Activated naive CD4-positive, alpha-beta T cell treated with anti-CD3 and anti-CD28 coated beads, Interleukin-2, amount 50 U/mL, for 24 hours (primary cell): ENCODE measurements at regions not wholly inside any gene's neighbourhood (a gene's known extent, or its start where the extent isn't known, plus 50 kb on each side); places are given as distances from the start of the nearest gene placed in this dataset.

Source experiments
- H3K27ac Mint-ChIP-seq: one replicate; pipeline ENCODE4 v1.8.0; 2021; ENCODE audit warnings: mild to moderate bottlenecking, mixed read lengths
- H3K27me3 Mint-ChIP-seq: one replicate; pipeline ENCODE4 v1.8.0; 2021; ENCODE audit warnings: mixed read lengths
- H3K36me3 Mint-ChIP-seq: one replicate; pipeline ENCODE4 v1.8.0; 2021; ENCODE audit warnings: mixed read lengths
- H3K4me1 Mint-ChIP-seq: one replicate; pipeline ENCODE4 v1.8.0; 2021; ENCODE audit warnings: mixed read lengths
- H3K4me3 Mint-ChIP-seq: one replicate; pipeline ENCODE4 v1.8.0; 2021; ENCODE audit warnings: mild to moderate bottlenecking, mixed read lengths
- H3K9me3 Mint-ChIP-seq: one replicate; pipeline ENCODE4 v1.8.0; 2021; ENCODE audit warnings: mixed read lengths

- H3K4me3 Mint-ChIP-seq, result no peak overlapping the region
- no peaks in the 10 kb centered on the region for H3K27me3 Mint-ChIP-seq
- no peaks in the 10 kb centered on the region for H3K36me3 Mint-ChIP-seq
- H3K9me3 Mint-ChIP-seq, result no peaks in the 10 kb centered on the region
- H3K27ac Mint-ChIP-seq, result no peak overlapping the region
- no peaks in the 10 kb centered on the region for H3K4me1 Mint-ChIP-seq
Measured at GRCh38 chr4:124337874-124338273, 374.7 kb downstream of the ANKRD50 start.

GRCh38 chr4:124343661-124344171 is 368.8 kb downstream of the ANKRD50 start:
- H3K4me1 Mint-ChIP-seq, result no peaks in the 10 kb centered on the region
- no peaks in the 10 kb centered on the region for H3K9me3 Mint-ChIP-seq
- H3K36me3 Mint-ChIP-seq, result no peaks in the 10 kb centered on the region
- no peak overlapping the region for H3K27ac Mint-ChIP-seq
- H3K27me3 Mint-ChIP-seq, result peaks cover 1% of the 10 kb centered on the region
- no peak overlapping the region for H3K4me3 Mint-ChIP-seq

DNA sequence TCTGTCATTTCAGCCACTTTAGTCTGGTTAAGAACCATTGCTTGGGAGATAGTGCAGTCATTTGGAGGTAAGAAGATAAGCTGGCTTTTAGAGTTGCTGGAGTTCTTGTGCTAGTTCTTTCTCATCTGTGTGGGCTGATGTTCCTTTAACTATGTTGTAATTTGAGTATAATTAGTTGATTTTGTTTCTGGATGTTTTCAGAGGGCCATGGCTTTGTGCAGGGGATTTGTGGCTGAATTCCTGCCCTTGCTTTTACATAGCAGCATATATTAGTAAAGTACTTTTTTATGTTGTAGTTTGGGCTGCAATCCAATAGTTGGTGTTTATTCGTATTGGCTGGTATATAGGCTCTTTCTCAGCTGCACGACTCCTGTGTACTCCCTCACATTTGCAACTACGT is 339.6 kb downstream of the ANKRD50 start:
- no peak overlapping the region for H3K4me3 Mint-ChIP-seq
- H3K4me1 Mint-ChIP-seq, result no peaks in the 10 kb centered on the region
- peaks cover 5% of the 10 kb centered on the region for H3K9me3 Mint-ChIP-seq
- H3K27me3 Mint-ChIP-seq, result no peaks in the 10 kb centered on the region
- no peak overlapping the region for H3K27ac Mint-ChIP-seq
- H3K36me3 Mint-ChIP-seq, result no peaks in the 10 kb centered on the region

DNA sequence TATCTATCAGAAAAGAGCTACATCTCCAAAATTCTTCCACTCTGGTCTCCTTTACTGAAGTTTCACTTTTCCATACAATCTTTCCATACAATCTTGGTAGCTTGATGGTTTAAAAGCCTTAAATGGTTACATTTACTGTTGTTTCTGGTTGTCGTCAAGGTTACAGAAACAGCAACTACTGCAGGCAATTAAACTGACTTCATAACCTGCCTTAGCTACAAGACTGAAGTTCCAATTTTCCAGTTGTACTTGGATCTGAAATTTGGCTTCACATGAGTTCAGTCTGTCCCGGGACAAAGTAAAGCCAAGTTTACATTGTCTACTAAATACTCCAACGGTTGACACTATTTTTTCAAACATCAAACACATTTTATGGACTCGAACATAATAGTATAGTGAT is 326.4 kb downstream of the ANKRD50 start:
- H3K9me3 Mint-ChIP-seq, result no peaks in the 10 kb centered on the region
- H3K27me3 Mint-ChIP-seq, result no peaks in the 10 kb centered on the region
- no peak overlapping the region for H3K27ac Mint-ChIP-seq
- no peaks in the 10 kb centered on the region for H3K4me1 Mint-ChIP-seq
- H3K36me3 Mint-ChIP-seq, result no peaks in the 10 kb centered on the region
- H3K4me3 Mint-ChIP-seq, result no peak overlapping the region

- Mint-ChIP-seq H3K9me3 (no peaks in the 10 kb centered on the region), H3K4me1 (no peaks in the 10 kb centered on the region), H3K27ac (no peak overlapping the region), H3K36me3 (no peaks in the 10 kb centered on the region), H3K4me3 (no peak overlapping the region), H3K27me3 (no peaks in the 10 kb centered on the region)
Measured at GRCh38 chr4:124386648-124387047, 325.9 kb downstream of the ANKRD50 start.

DNA sequence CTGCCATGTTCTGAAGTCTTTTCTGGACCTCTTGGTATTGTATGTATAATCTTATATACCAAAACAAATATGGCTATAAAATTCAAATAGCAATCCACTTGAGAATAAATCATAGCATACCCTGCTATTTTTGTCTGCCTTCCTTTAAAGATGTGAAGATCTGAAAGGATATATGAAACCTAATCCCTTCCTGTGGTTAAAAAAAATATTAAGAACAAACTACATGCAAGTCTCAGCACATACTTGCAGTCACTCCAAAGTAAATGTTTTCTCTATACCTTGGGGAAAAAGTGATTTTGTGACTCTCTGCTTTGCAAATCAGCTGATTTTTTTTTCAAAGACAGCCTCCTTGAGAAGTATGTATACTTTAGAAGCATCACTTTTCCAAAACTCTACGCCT is 322.9 kb downstream of the ANKRD50 start:
- Mint-ChIP-seq H3K4me1 (no peaks in the 10 kb centered on the region), H3K27ac (no peak overlapping the region), H3K36me3 (no peaks in the 10 kb centered on the region), H3K9me3 (no peaks in the 10 kb centered on the region), H3K4me3 (no peak overlapping the region), H3K27me3 (no peaks in the 10 kb centered on the region)

GRCh38 chr4:124390861-124391260 is 321.7 kb downstream of the ANKRD50 start:
- no peaks in the 10 kb centered on the region for H3K4me1 Mint-ChIP-seq
- no peak overlapping the region for H3K27ac Mint-ChIP-seq
- H3K27me3 Mint-ChIP-seq, result no peaks in the 10 kb centered on the region
- no peaks in the 10 kb centered on the region for H3K9me3 Mint-ChIP-seq
- H3K4me3 Mint-ChIP-seq, result no peak overlapping the region
- no peaks in the 10 kb centered on the region for H3K36me3 Mint-ChIP-seq

GRCh38 chr4:124396333-124396732 is 316.2 kb downstream of the ANKRD50 start:
- Mint-ChIP-seq H3K9me3 (peaks cover 5% of the 10 kb centered on the region), H3K4me1 (no peaks in the 10 kb centered on the region), H3K36me3 (no peaks in the 10 kb centered on the region), H3K4me3 (no peak overlapping the region), H3K27ac (no peak overlapping the region), H3K27me3 (no peaks in the 10 kb centered on the region)

- no peak overlapping the region for H3K4me3 Mint-ChIP-seq
- no peaks in the 10 kb centered on the region for H3K36me3 Mint-ChIP-seq
- H3K27me3 Mint-ChIP-seq, result no peaks in the 10 kb centered on the region
- no peaks in the 10 kb centered on the region for H3K4me1 Mint-ChIP-seq
- H3K9me3 Mint-ChIP-seq, result peaks cover 5% of the 10 kb centered on the region
- H3K27ac Mint-ChIP-seq, result no peak overlapping the region
Measured at GRCh38 chr4:124401606-124402005, 310.9 kb downstream of the ANKRD50 start.

DNA sequence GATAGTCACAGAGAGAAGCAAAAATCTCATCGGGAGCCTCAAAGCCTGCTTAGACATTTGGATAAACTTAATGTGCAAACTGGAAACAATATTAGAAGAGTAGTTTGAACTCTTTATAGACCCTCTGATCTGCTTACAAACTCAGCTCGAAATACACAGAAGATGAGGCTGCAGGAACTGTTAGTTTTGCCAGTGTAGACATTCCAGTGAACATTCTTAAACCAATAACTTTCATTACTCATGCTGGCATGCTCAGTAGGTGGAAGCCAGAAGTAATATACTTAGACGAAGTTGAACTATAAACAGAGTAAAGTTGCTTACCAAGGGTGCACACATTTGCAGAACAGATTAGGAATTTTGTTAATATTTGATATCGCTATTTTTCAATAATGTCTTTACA is 303.5 kb downstream of the ANKRD50 start:
- Mint-ChIP-seq H3K4me3 (no peak overlapping the region), H3K9me3 (no peaks in the 10 kb centered on the region), H3K4me1 (no peaks in the 10 kb centered on the region), H3K27me3 (no peaks in the 10 kb centered on the region), H3K36me3 (no peaks in the 10 kb centered on the region), H3K27ac (no peak overlapping the region)

GRCh38 chr4:124414276-124415040 is 298.1 kb downstream of the ANKRD50 start:
- H3K36me3 Mint-ChIP-seq, result no peaks in the 10 kb centered on the region
- no peaks in the 10 kb centered on the region for H3K27me3 Mint-ChIP-seq
- H3K27ac Mint-ChIP-seq, result no peak overlapping the region
- H3K4me3 Mint-ChIP-seq, result no peak overlapping the region
- no peaks in the 10 kb centered on the region for H3K4me1 Mint-ChIP-seq
- peaks cover 13% of the 10 kb centered on the region for H3K9me3 Mint-ChIP-seq

GRCh38 chr4:124415146-124415545 is 297.4 kb downstream of the ANKRD50 start:
- Mint-ChIP-seq H3K4me3 (no peak overlapping the region), H3K4me1 (no peaks in the 10 kb centered on the region), H3K9me3 (peaks cover 13% of the 10 kb centered on the region), H3K27ac (no peak overlapping the region), H3K27me3 (no peaks in the 10 kb centered on the region), H3K36me3 (no peaks in the 10 kb centered on the region)

DNA sequence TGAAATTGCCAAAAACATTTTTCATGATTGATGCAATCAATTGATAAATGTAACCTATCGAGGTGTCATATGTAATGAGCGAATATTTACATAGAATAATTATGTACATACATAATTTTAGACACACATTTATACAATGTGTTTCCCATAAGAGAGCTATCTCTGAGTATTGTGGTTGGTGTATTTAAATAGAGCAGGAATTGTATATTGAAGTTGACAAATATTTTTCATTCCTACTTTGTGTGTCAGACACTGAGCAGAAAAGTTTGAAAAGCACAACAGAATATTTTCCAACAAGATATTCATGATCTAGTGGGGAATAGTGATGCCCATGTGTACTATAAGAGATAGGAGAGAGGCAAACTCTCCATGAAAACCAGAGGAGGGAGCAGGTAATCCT is 295.2 kb downstream of the ANKRD50 start:
- Mint-ChIP-seq H3K27me3 (no peaks in the 10 kb centered on the region), H3K27ac (no peak overlapping the region)

GRCh38 chr4:124420166-124420695 is 292.3 kb downstream of the ANKRD50 start:
- Mint-ChIP-seq H3K36me3 (no peaks in the 10 kb centered on the region), H3K4me1 (no peaks in the 10 kb centered on the region), H3K27me3 (no peaks in the 10 kb centered on the region), H3K27ac (no peak overlapping the region), H3K9me3 (peaks cover 13% of the 10 kb centered on the region), H3K4me3 (no peak overlapping the region)

More for the DNA sequence above, 295.2 kb downstream of the ANKRD50 start:
- Mint-ChIP-seq H3K9me3 (peaks cover 13% of the 10 kb centered on the region), H3K36me3 (no peaks in the 10 kb centered on the region), H3K4me1 (no peaks in the 10 kb centered on the region), H3K4me3 (no peak overlapping the region)

DNA sequence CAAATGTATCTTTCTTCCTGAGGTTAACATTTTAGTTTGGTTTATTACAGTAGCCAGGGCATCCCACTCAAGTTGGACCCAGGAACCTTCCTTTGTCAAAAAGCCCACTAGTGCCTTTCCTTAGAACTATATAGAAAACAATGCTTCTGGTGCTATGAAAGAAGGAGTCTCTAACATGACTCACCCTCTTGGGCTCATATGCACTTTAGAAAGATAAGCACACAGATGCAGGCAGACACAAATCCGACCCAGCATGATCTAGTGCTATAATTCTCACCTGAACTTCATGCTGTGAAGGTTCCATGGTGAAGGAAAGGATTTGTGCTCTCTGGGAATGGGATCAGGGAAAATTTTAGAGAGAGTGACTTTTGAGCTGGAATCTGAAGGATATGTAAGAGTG is 289.4 kb downstream of the ANKRD50 start:
- no peak overlapping the region for H3K4me3 Mint-ChIP-seq
- no peak overlapping the region for H3K27ac Mint-ChIP-seq
- H3K36me3 Mint-ChIP-seq, result no peaks in the 10 kb centered on the region
- no peaks in the 10 kb centered on the region for H3K4me1 Mint-ChIP-seq
- H3K27me3 Mint-ChIP-seq, result no peaks in the 10 kb centered on the region
- H3K9me3 Mint-ChIP-seq, result no peaks in the 10 kb centered on the region

DNA sequence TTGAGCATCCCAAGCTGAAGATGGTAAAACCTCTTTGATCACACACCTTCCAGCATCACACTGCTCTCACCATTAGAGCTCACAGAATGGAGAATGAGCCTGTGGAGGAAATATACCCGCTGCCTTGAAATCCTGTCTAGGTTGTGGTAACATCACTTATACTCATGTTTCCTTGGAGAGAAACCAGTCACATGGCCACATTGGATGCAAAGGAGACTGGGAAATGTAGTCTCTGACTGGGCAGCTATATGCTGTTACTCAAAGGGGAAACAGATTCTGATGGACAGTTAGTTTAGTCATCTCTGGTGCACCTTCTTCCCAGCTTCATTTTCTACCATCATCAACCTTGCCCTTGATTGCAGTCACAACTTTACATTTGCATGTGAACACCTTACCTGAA is 286.3 kb downstream of the ANKRD50 start:
- Mint-ChIP-seq H3K4me3 (no peak overlapping the region), H3K27ac (no peak overlapping the region), H3K36me3 (no peaks in the 10 kb centered on the region), H3K9me3 (no peaks in the 10 kb centered on the region), H3K27me3 (no peaks in the 10 kb centered on the region), H3K4me1 (no peaks in the 10 kb centered on the region)
